HL-60 (cell line): ENCODE measurements at regions not wholly inside any gene's neighbourhood (a gene's known extent, or its start where the extent isn't known, plus 50 kb on each side); places are given as distances from the start of the nearest gene placed in this dataset.

ENCODE experiments used
- DNase-seq, 2 experiments: peaks; one replicate each; pipeline ENCODE4 v3.0.0-alpha.2; 2010 to 2020; ENCODE audit warnings: low read depth in 1 of 2, low spot score in 1 of 2
- H3K27ac ChIP-seq: fragments of 250-450 bp; sonication (Bioruptor Pico); replicated peaks from 2 replicates; pipeline ENCODE4 v1.5.1; 2020; ENCODE audit warnings: mild to moderate bottlenecking, moderate library complexity
- H3K27me3 ChIP-seq: fragments of 250-450 bp; sonication (Bioruptor Pico); 2 replicates; pipeline ENCODE4 v1.5.1; 2021; ENCODE audit warnings: mild to moderate bottlenecking, moderate library complexity; ENCODE audit not compliant: insufficient read depth, poor library complexity, severe bottlenecking
- H3K4me3 ChIP-seq: replicated peaks from 2 replicates; pipeline ENCODE4 v1.5.1; 2011; ENCODE audit warnings: mild to moderate bottlenecking, control low read depth, low read length; ENCODE audit not compliant: insufficient read depth
- GABPA ChIP-seq: IDR thresholded peaks from 2 replicates; pipeline ENCODE4 v1.6.1; 2012; ENCODE audit warnings: low read depth
- POLR2AphosphoS5 ChIP-seq: IDR thresholded peaks from 2 replicates; pipeline ENCODE4 v1.6.1; 2012; ENCODE audit warnings: low read depth
- SPI1 ChIP-seq: IDR thresholded peaks from 2 replicates; pipeline ENCODE4 v1.6.1; 2012; ENCODE audit warnings: low read depth, mild to moderate bottlenecking, borderline replicate concordance
- TF ChIP-seq, protein P1 (sequence below): IDR thresholded peaks from one replicate; pipeline ENCODE4 v1.5.1; 2011; ENCODE audit warnings: low read length, control low read depth, inconsistent platforms; ENCODE audit not compliant: insufficient read depth
- TF ChIP-seq, protein P2 (sequence below): IDR thresholded peaks from 2 replicates; pipeline ENCODE4 v1.6.1; 2012; ENCODE audit warnings: low read depth; ENCODE audit not compliant: insufficient replicate concordance

DNA sequence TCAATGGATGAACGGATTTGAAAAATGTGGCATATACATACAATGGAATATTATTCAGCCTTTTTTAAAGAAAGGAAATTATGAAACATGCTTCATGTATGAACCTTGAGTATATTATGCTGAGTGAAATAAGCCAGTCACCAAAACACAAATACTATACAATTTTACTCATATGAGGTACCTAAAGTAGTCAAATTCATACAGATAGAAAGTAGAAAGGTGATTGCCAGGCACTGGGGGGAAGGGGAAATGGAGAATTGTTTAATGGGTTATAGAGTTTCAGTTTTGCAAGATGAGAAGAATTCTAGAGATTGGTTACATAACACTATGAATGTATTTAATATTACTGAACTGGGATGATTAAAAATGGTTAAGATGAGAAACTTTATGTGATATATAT, 171.4 kb downstream of the TMTC3 start:
- H3K27ac ChIP-seq, result no peak overlapping the region
- no peak overlapping the region for H3K4me3 ChIP-seq
- TF ChIP-seq, protein P1, sequence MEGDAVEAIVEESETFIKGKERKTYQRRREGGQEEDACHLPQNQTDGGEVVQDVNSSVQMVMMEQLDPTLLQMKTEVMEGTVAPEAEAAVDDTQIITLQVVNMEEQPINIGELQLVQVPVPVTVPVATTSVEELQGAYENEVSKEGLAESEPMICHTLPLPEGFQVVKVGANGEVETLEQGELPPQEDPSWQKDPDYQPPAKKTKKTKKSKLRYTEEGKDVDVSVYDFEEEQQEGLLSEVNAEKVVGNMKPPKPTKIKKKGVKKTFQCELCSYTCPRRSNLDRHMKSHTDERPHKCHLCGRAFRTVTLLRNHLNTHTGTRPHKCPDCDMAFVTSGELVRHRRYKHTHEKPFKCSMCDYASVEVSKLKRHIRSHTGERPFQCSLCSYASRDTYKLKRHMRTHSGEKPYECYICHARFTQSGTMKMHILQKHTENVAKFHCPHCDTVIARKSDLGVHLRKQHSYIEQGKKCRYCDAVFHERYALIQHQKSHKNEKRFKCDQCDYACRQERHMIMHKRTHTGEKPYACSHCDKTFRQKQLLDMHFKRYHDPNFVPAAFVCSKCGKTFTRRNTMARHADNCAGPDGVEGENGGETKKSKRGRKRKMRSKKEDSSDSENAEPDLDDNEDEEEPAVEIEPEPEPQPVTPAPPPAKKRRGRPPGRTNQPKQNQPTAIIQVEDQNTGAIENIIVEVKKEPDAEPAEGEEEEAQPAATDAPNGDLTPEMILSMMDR, result no peak
- TF ChIP-seq GABPA (no peak), SPI1 (no peak), POLR2AphosphoS5 (no peak)
- TF ChIP-seq, protein P2, sequence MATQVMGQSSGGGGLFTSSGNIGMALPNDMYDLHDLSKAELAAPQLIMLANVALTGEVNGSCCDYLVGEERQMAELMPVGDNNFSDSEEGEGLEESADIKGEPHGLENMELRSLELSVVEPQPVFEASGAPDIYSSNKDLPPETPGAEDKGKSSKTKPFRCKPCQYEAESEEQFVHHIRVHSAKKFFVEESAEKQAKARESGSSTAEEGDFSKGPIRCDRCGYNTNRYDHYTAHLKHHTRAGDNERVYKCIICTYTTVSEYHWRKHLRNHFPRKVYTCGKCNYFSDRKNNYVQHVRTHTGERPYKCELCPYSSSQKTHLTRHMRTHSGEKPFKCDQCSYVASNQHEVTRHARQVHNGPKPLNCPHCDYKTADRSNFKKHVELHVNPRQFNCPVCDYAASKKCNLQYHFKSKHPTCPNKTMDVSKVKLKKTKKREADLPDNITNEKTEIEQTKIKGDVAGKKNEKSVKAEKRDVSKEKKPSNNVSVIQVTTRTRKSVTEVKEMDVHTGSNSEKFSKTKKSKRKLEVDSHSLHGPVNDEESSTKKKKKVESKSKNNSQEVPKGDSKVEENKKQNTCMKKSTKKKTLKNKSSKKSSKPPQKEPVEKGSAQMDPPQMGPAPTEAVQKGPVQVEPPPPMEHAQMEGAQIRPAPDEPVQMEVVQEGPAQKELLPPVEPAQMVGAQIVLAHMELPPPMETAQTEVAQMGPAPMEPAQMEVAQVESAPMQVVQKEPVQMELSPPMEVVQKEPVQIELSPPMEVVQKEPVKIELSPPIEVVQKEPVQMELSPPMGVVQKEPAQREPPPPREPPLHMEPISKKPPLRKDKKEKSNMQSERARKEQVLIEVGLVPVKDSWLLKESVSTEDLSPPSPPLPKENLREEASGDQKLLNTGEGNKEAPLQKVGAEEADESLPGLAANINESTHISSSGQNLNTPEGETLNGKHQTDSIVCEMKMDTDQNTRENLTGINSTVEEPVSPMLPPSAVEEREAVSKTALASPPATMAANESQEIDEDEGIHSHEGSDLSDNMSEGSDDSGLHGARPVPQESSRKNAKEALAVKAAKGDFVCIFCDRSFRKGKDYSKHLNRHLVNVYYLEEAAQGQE, result no peak

DNA sequence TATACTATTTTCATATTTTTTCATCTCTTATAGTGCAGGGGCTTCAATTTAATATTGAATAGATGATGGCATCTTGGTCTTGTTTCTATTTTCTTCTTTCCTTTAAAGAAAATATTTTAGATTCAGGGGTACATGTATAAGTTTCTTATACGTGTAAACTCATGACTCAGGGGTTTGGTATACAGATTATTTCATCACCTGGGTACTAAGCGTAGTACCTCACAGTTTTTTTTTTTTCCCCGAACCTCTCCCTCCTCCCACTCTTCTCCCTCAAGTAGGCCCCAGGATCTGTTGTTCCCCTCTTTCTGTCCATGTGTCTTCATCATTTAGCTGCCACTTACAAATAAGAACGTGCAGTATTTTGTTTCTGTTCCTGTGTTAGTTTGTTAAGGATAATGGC, 172.6 kb downstream of the TMTC3 start:
- Histone ChIP-seq H3K27ac (no peak overlapping the region), H3K4me3 (no peak overlapping the region), H3K27me3 (no peaks in the 10 kb centered on the region)
- TF ChIP-seq POLR2AphosphoS5, result no peak
- TF ChIP-seq, protein P2, result no peak
- DNase-seq, result no peak

More for the DNA sequence above, 171.4 kb downstream of the TMTC3 start:
- DNase-seq, result no peak
- H3K27me3 ChIP-seq, result no peaks in the 10 kb centered on the region

DNA sequence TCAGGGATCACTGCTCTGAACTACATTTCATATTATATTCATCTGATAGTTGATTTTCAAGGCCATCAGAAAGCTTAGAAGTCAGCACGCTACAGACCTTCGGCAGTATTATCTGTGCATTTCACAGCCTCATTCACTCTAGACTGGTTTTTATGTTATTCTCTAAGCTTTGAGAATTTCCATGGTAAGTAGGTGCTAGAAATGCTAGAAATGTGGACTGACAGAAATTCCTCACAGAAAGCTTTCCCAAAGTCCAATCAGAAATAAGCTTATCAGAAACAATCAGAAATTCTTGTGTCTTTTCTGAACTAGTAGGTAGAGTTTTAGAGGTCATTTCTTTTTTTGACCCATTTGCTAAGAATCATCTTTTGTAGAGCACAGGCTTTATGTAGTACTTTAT, 176.6 kb downstream of the TMTC3 start:
- TF ChIP-seq, protein P1, result no peak
- no peak for TF ChIP-seq POLR2AphosphoS5
- no peak for TF ChIP-seq GABPA
- TF ChIP-seq SPI1, result no peak
- TF ChIP-seq, protein P2, result no peak
- no peak for DNase-seq
- no peak overlapping the region for H3K27ac ChIP-seq
- no peaks in the 10 kb centered on the region for H3K27me3 ChIP-seq
- H3K4me3 ChIP-seq, result no peak overlapping the region
